ENCODE measurements at regions not wholly inside any gene's neighbourhood (a gene's known extent, or its start where the extent isn't known, plus 50 kb on each side); places are given as distances from the start of the nearest gene placed in this dataset.
"Not testable (repeated sequence)": the region's sequence is repeated elsewhere in the genome, so short reads cannot be mapped to it uniquely, and the experiment has no call there.

GRCh38 chr7:42685911-42686310 lies 226.0 kb downstream of the C7orf25 start:
- DNase-seq (ENCODE audit: low read depth in 2 of 2), result no peak

- no peak for DNase-seq (ENCODE audit: low read depth in 2 of 2)
Measured at GRCh38 chr7:42677751-42678699, 233.8 kb downstream of the C7orf25 start.

GRCh38 chr7:42674541-42674940 lies 237.3 kb downstream of the C7orf25 start:
- DNase-seq (ENCODE audit: low read depth in 2 of 2), result no peak

- DNase-seq (ENCODE audit: low read depth in 2 of 2), result no peak
Measured at GRCh38 chr7:42673951-42674350, 237.9 kb downstream of the C7orf25 start.

GRCh38 chr7:42672339-42672999 lies 239.4 kb downstream of the C7orf25 start:
- DNase-seq (ENCODE audit: low read depth in 2 of 2), result no peak

GRCh38 chr7:42671627-42672026 lies 240.2 kb downstream of the C7orf25 start:
- no peak for DNase-seq (ENCODE audit: low read depth in 2 of 2)

- DNase-seq (ENCODE audit: low read depth in 2 of 2), result no peak
Measured at GRCh38 chr7:42666994-42667393, 244.9 kb downstream of the C7orf25 start.

- DNase-seq (ENCODE audit: low read depth in 2 of 2), result no peak
Measured at GRCh38 chr7:42662862-42663261, 249.0 kb downstream of the C7orf25 start.

- DNase-seq (ENCODE audit: low read depth in 2 of 2), result no peak
Measured at GRCh38 chr7:42661312-42661711, 250.6 kb downstream of the C7orf25 start.

- DNase-seq (ENCODE audit: low read depth in 2 of 2), result no peak
Measured at GRCh38 chr7:42650701-42651100, 261.2 kb downstream of the C7orf25 start.

- no peak for DNase-seq (ENCODE audit: low read depth in 2 of 2)
Measured at GRCh38 chr7:42650171-42650570, 261.7 kb downstream of the C7orf25 start.

GRCh38 chr7:42645906-42646305 lies 266.0 kb downstream of the C7orf25 start:
- no peak for DNase-seq (ENCODE audit: low read depth in 2 of 2)

GRCh38 chr7:42642699-42643098 lies 269.2 kb downstream of the C7orf25 start:
- DNase-seq (ENCODE audit: low read depth in 2 of 2), result no peak

- no peak for DNase-seq (ENCODE audit: low read depth in 2 of 2)
Measured at GRCh38 chr7:42639930-42640329, 271.9 kb downstream of the C7orf25 start.

GRCh38 chr7:42636380-42636779 lies 275.5 kb downstream of the C7orf25 start:
- DNase-seq (ENCODE audit: low read depth in 2 of 2), result not testable (repeated sequence)

- DNase-seq (ENCODE audit: low read depth in 2 of 2), result no peak
Measured at GRCh38 chr7:42628054-42628453, 283.8 kb downstream of the C7orf25 start.

GRCh38 chr7:42627626-42628025 lies 284.2 kb downstream of the C7orf25 start:
- no peak for DNase-seq (ENCODE audit: low read depth in 2 of 2)

GRCh38 chr7:42627101-42627500 lies 284.8 kb downstream of the C7orf25 start:
- no peak for DNase-seq (ENCODE audit: low read depth in 2 of 2)

- no peak for DNase-seq (ENCODE audit: low read depth in 2 of 2)
Measured at GRCh38 chr7:42625421-42625820, 286.4 kb downstream of the C7orf25 start.

GRCh38 chr7:42624471-42624870 lies 287.4 kb downstream of the C7orf25 start:
- no peak for DNase-seq (ENCODE audit: low read depth in 2 of 2)

GRCh38 chr7:42621543-42622219 lies 290.2 kb downstream of the C7orf25 start:
- DNase-seq (ENCODE audit: low read depth in 2 of 2), result no peak

- no peak for DNase-seq (ENCODE audit: low read depth in 2 of 2)
Measured at GRCh38 chr7:42618651-42619360, 293.1 kb downstream of the C7orf25 start.
